DND-41 (cell line): ENCODE measurements at regions not wholly inside any gene's neighbourhood (a gene's known extent, or its start where the extent isn't known, plus 50 kb on each side); places are given as distances from the start of the nearest gene placed in this dataset.
"Not testable (repeated sequence)": the region's sequence is repeated elsewhere in the genome, so short reads cannot be mapped to it uniquely, and the experiment has no call there.

ENCODE experiments used
- ATAC-seq: fragments of 200-7000 bp; cut with Tn5 transposase; 3 replicates; pipeline ENCODE4 v1.9.1; 2021; ENCODE audit warnings: low read depth; ENCODE audit not compliant: insufficient read depth
- DNase-seq: peaks from one replicate; pipeline ENCODE4 v3.0.0-alpha.2; 2020
- H2AFZ ChIP-seq: 2 replicates; pipeline ENCODE4 v1.6.0; 2012; ENCODE audit warnings: low read depth, low read length
- H3K27ac ChIP-seq: 2 replicates; pipeline ENCODE4 v1.5.1; 2012; ENCODE audit warnings: low read length, inconsistent platforms
- H3K27me3 ChIP-seq: fragments of 200-600 bp; sonication (generic); 2 replicates; pipeline ENCODE4 v1.6.0; 2012; ENCODE audit warnings: low read length, mild to moderate bottlenecking, inconsistent platforms; ENCODE audit not compliant: insufficient read depth, poor library complexity
- H3K36me3 ChIP-seq: 2 replicates; pipeline ENCODE4 v1.5.1; 2012; ENCODE audit warnings: low read length, inconsistent platforms; ENCODE audit not compliant: insufficient read depth
- H3K4me1 ChIP-seq: 2 replicates; pipeline ENCODE4 v1.5.1; 2012; ENCODE audit warnings: mild to moderate bottlenecking, low read length; ENCODE audit not compliant: insufficient read depth
- H3K4me2 ChIP-seq: 2 replicates; pipeline ENCODE4 v1.6.0; 2012; ENCODE audit warnings: mild to moderate bottlenecking, moderate library complexity, low read length, inconsistent platforms; ENCODE audit not compliant: insufficient read depth
- H3K4me3 ChIP-seq, 2 experiments: fragments of 200-600 bp in 1 of 2; shearing (Covaris generic) in 1 of 2; 2 replicates each; pipeline ENCODE4 v1.5.1; 2012 to 2016; ENCODE audit warnings: inconsistent platforms in 2 of 2, low read length in 2 of 2, mild to moderate bottlenecking in 2 of 2, low read depth in 1 of 2, moderate library complexity in 1 of 2
- H3K79me2 ChIP-seq: 2 replicates; pipeline ENCODE4 v1.6.0; 2012; ENCODE audit warnings: low read length, inconsistent platforms; ENCODE audit not compliant: insufficient read depth
- H3K9ac ChIP-seq: 2 replicates; pipeline ENCODE4 v1.6.0; 2012; ENCODE audit warnings: low read depth, mild to moderate bottlenecking, inconsistent platforms, low read length, moderate library complexity
- H3K9me3 ChIP-seq: 2 replicates; pipeline ENCODE4 v1.5.1; 2012; ENCODE audit warnings: low read length, moderate library complexity, mild to moderate bottlenecking, inconsistent platforms; ENCODE audit not compliant: insufficient read depth, severe bottlenecking
- H4K20me1 ChIP-seq: 2 replicates; pipeline ENCODE4 v1.6.0; 2012; ENCODE audit warnings: low read length; ENCODE audit not compliant: insufficient read depth
- CTCF ChIP-seq: IDR thresholded peaks from 2 replicates; pipeline ENCODE4 v1.5.1; 2012; ENCODE audit warnings: borderline replicate concordance, low read length, moderate library complexity, mild to moderate bottlenecking; ENCODE audit not compliant: poor library complexity, severe bottlenecking; ENCODE audit errors: extremely low read depth
- EZH2 ChIP-seq: IDR thresholded peaks from 3 replicates; pipeline ENCODE4 v1.6.1; 2012; ENCODE audit warnings: borderline replicate concordance, low read depth, mild to moderate bottlenecking, moderate library complexity, low read length, inconsistent platforms; ENCODE audit not compliant: severe bottlenecking

GRCh38 chr11:34719303-34719848 lies 98.5 kb downstream of the EHF start:
- no peaks in the 10 kb centered on the region for H3K9me3 ChIP-seq
- H3K4me3 ChIP-seq = no peak overlapping the region
- H2AFZ ChIP-seq = no peak overlapping the region
- no peak overlapping the region for H3K4me2 ChIP-seq
- ATAC-seq (no peak), DNase-seq (no peak)
- H3K27ac ChIP-seq = no peak overlapping the region
- no peaks in the 10 kb centered on the region for H3K79me2 ChIP-seq
- H4K20me1 ChIP-seq = no peaks in the 10 kb centered on the region
- H3K27me3 ChIP-seq = peaks cover 5% of the 10 kb centered on the region
- no peaks in the 10 kb centered on the region for H3K36me3 ChIP-seq
- H3K9ac ChIP-seq = no peak overlapping the region
- no peak for TF ChIP-seq CTCF
- TF ChIP-seq EZH2 = no peak
- H3K4me1 ChIP-seq = no peaks in the 10 kb centered on the region

- H3K79me2 ChIP-seq, H3K4me3 ChIP-seq, H3K36me3 ChIP-seq, H3K4me1 ChIP-seq, H3K9me3 ChIP-seq, H3K27ac ChIP-seq, DNase-seq, H2AFZ ChIP-seq, H3K9ac ChIP-seq, H3K27me3 ChIP-seq, H4K20me1 ChIP-seq, H3K4me2 ChIP-seq, ATAC-seq: not testable (repeated sequence)
Measured at GRCh38 chr11:34713631-34714030, 92.7 kb downstream of the EHF start.
